Mesendoderm (in vitro differentiated cells): ENCODE measurements at regions not wholly inside any gene's neighbourhood (a gene's known extent, or its start where the extent isn't known, plus 50 kb on each side); places are given as distances from the start of the nearest gene placed in this dataset.
"Not testable (repeated sequence)": the region's sequence is repeated elsewhere in the genome, so short reads cannot be mapped to it uniquely, and the experiment has no call there.

Source experiments
- DNase-seq: peaks from one replicate; pipeline ENCODE4 v3.0.0; 2013
- H2AK5ac ChIP-seq: 2 replicates; pipeline ENCODE4 v1.6.1; 2013; ENCODE audit warnings: low read length, inconsistent platforms
- H2BK120ac ChIP-seq: 2 replicates; pipeline ENCODE4 v1.6.1; 2013; ENCODE audit warnings: low read depth, mild to moderate bottlenecking, low read length, moderate library complexity, mixed read lengths
- H2BK15ac ChIP-seq: replicated peaks from 2 replicates; pipeline ENCODE4 v1.6.1; 2013; ENCODE audit warnings: low read depth, mild to moderate bottlenecking, moderate library complexity
- H2BK5ac ChIP-seq: 2 replicates; pipeline ENCODE4 v1.6.1; 2013; ENCODE audit warnings: low read length, inconsistent platforms
- H3K18ac ChIP-seq: 2 replicates; pipeline ENCODE4 v1.6.1; 2013; ENCODE audit warnings: mild to moderate bottlenecking, low read length, mixed read lengths
- H3K23ac ChIP-seq: one replicate; pipeline ENCODE4 v1.6.1; 2013; ENCODE audit warnings: low read length
- H3K27ac ChIP-seq: 2 replicates; pipeline ENCODE4 v1.5.1; 2013; ENCODE audit warnings: low read depth, mild to moderate bottlenecking, inconsistent platforms, low read length, moderate library complexity
- H3K27me3 ChIP-seq: 2 replicates; pipeline ENCODE4 v1.6.1; 2013; ENCODE audit warnings: low read length, control low read depth, mild to moderate bottlenecking, inconsistent platforms; ENCODE audit not compliant: insufficient read depth, poor library complexity
- H3K36me3 ChIP-seq: 2 replicates; pipeline ENCODE4 v1.6.1; 2013; ENCODE audit warnings: low read length, inconsistent platforms; ENCODE audit not compliant: control insufficient read depth, insufficient read depth
- H3K4ac ChIP-seq: one replicate; pipeline ENCODE4 v1.6.1; 2013; ENCODE audit warnings: low read depth, mild to moderate bottlenecking, low read length, moderate library complexity
- H3K4me1 ChIP-seq: 2 replicates; pipeline ENCODE4 v1.6.1; 2013; ENCODE audit warnings: low read depth, low read length, inconsistent platforms; ENCODE audit not compliant: control insufficient read depth
- H3K4me2 ChIP-seq: 2 replicates; pipeline ENCODE4 v1.6.1; 2013; ENCODE audit warnings: low read length
- H3K4me3 ChIP-seq: 2 replicates; pipeline ENCODE4 v1.5.1; 2013; ENCODE audit warnings: mild to moderate bottlenecking, low read length
- H3K56ac ChIP-seq: one replicate; pipeline ENCODE4 v1.6.1; 2013; ENCODE audit warnings: low read length
- H3K79me1 ChIP-seq: 2 replicates; pipeline ENCODE4 v1.6.1; 2013; ENCODE audit warnings: low read length, inconsistent platforms
- H3K79me2 ChIP-seq: 2 replicates; pipeline ENCODE4 v1.6.1; 2013; ENCODE audit warnings: mild to moderate bottlenecking, low read length; ENCODE audit not compliant: control insufficient read depth, insufficient read depth
- H3K9ac ChIP-seq: 2 replicates; pipeline ENCODE4 v1.6.1; 2013; ENCODE audit warnings: low read length, inconsistent platforms
- H4K5ac ChIP-seq: one replicate; pipeline ENCODE4 v1.6.1; 2013; ENCODE audit warnings: low read length
- H4K8ac ChIP-seq: one replicate; pipeline ENCODE4 v1.6.1; 2013; ENCODE audit warnings: low read depth, mild to moderate bottlenecking, control low read depth, low read length, moderate library complexity
- WGBS: extraction: QIAGEN DNeasy Blood & Tissue Kit; methylation state at CpG from one replicate; pipeline ENCODE4 v1.1.7; 2013; ENCODE audit warnings: low lambda C conversion rate, missing lambda C conversion rate; ENCODE audit not compliant: insufficient coverage; ENCODE audit errors: extremely low coverage; 5-methylcytosine and 5-hydroxymethylcytosine counted together

DNA sequence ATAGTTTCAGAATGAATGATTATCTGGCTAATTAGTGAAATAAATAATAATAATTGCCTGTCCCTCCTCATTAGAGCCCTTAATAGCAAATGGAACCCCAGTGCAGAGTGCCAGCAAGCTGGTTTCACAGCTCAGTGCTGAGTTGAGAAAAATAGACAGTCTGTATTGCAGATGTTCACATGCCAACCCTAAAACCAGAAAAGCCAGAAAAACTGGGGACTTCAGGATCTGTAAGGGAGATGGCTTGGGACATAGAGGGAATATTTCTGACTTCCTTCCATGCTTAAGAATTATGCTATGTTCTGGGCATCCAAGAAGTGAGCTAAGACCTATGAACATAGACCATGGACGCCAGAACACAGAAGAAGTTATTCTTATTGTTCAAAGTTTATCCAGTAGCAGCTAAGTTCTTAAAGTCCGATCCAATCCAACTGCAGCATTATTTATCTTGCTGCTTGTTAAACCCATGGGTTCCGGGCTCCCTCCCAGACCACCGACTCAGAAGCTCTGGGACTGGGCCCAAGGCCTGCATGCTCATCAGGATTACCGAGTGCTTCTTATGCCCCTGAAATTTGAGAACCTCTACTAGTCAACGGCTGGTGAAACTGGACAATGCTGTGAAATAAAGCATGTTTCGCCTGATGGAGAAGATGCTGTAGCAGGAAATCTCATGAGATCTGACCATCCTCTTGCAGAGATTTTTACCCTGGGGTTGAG is 158.3 kb downstream of the FOXB1 start:
- no peak overlapping the region for H3K9ac ChIP-seq
- H3K4me1 ChIP-seq: no peaks in the 10 kb centered on the region
- no peak overlapping the region for H3K4me3 ChIP-seq
- H3K79me2 ChIP-seq: no peaks in the 10 kb centered on the region
- no peak overlapping the region for H3K56ac ChIP-seq
- H2BK5ac ChIP-seq: no peak overlapping the region
- no peak overlapping the region for H3K23ac ChIP-seq
- H3K18ac ChIP-seq: no peak overlapping the region
- no peak overlapping the region for H3K27ac ChIP-seq
- no peak overlapping the region for H3K4me2 ChIP-seq
- no peak overlapping the region for H2BK15ac ChIP-seq
- WGBS: no CpG with 5 or more reads among the region's 7 CpGs
- H3K27me3 ChIP-seq: no peaks in the 10 kb centered on the region
- H4K5ac ChIP-seq: no peak overlapping the region
- H4K8ac ChIP-seq: no peak overlapping the region
- no peak overlapping the region for H3K4ac ChIP-seq
- no peak overlapping the region for H2BK120ac ChIP-seq
- H2AK5ac ChIP-seq: no peak overlapping the region
- no peak for DNase-seq
- no peaks in the 10 kb centered on the region for H3K79me1 ChIP-seq
- H3K36me3 ChIP-seq: no peaks in the 10 kb centered on the region

DNA sequence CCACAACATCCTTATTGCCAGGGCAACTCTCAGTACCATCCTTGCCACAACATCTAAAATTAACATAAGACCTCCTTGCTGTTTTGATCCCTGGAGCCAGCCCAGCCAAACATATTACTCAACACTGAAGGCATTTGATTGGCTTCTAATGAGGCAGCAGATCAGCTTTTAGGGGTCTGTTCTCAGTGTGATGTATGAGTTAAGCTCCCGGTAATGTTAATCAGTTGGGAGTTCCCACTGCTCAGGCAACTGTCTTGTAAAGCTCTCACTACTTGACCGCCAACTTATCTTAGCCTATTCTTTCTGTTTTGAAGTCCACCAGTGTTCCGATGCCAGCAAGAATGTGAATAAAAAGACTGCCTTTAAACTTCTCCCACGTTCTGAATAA is 158.9 kb downstream of the FOXB1 start:
- no CpG with 5 or more reads among the region's 4 CpGs for WGBS
- no peak overlapping the region for H2AK5ac ChIP-seq
- H3K23ac ChIP-seq: no peak overlapping the region
- H3K56ac ChIP-seq: no peak overlapping the region
- H3K79me1 ChIP-seq: no peaks in the 10 kb centered on the region
- no peak overlapping the region for H4K8ac ChIP-seq
- no peak overlapping the region for H3K4me2 ChIP-seq
- no peak overlapping the region for H3K9ac ChIP-seq
- H4K5ac ChIP-seq: no peak overlapping the region
- no peaks in the 10 kb centered on the region for H3K27me3 ChIP-seq
- no peaks in the 10 kb centered on the region for H3K4me1 ChIP-seq
- H3K79me2 ChIP-seq: no peaks in the 10 kb centered on the region
- H3K4ac ChIP-seq: no peak overlapping the region
- no peak overlapping the region for H2BK120ac ChIP-seq
- no peak overlapping the region for H2BK5ac ChIP-seq
- DNase-seq: peak; percentile 54
- H3K18ac ChIP-seq: no peak overlapping the region
- H3K36me3 ChIP-seq: no peaks in the 10 kb centered on the region
- H3K4me3 ChIP-seq: no peak overlapping the region
- H2BK15ac ChIP-seq: no peak overlapping the region
- H3K27ac ChIP-seq: no peak overlapping the region

DNA sequence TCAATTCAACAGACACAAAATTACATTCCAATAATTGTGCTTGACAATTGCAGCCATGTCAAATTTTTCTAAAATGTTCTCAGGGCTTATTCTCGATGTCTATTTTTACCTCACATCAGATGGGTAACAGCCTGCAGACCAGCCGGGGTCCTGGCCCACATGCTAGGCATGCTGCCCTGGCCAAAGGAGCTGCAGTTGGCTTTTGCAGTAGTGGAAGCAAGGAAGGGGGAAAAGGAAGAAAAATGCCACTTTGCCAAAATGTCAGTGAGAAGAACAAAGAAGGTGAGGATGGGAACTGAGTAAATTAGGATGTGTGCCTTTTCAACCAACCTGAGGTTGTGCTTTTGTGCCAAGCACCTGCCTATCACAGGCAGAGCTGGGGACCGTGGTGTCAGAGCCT is 161.0 kb downstream of the FOXB1 start:
- Histone ChIP-seq H2BK120ac (no peak overlapping the region), H3K18ac (no peak overlapping the region), H3K56ac (no peak overlapping the region), H2BK15ac (no peak overlapping the region), H3K4me1 (no peaks in the 10 kb centered on the region), H3K9ac (no peak overlapping the region), H3K23ac (no peak overlapping the region), H2BK5ac (no peak overlapping the region), H3K79me2 (no peaks in the 10 kb centered on the region), H3K36me3 (no peaks in the 10 kb centered on the region), H4K5ac (no peak overlapping the region), H3K27me3 (no peaks in the 10 kb centered on the region), H3K4me3 (no peak overlapping the region), H2AK5ac (no peak overlapping the region), H3K4ac (no peak overlapping the region), H3K4me2 (no peak overlapping the region), H3K27ac (no peak overlapping the region), H3K79me1 (no peaks in the 10 kb centered on the region), H4K8ac (no peak overlapping the region)
- DNase-seq: no peak
- no CpG with 5 or more reads among the region's 3 CpGs for WGBS

DNA sequence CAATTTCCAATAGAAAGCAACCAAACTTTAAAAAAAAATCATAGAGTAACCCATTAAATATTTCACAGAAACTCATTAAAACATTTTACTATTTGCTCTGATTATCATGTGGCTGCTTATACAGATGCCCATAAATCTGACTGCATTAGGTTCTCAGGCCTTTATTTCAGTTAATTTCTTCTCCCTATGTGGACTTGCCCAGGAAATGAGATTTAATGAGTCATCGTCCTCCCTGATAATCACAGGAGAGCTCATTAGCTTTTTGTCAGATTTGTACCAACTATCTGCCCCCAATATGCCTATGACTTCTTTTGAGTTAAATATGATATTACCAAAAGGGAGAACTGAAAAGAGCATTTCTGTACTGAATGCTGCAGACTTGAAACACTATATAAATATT is 168.0 kb downstream of the FOXB1 start:
- Histone ChIP-seq H3K23ac (no peak overlapping the region), H3K18ac (no peak overlapping the region), H4K8ac (no peak overlapping the region), H3K56ac (no peak overlapping the region), H3K27ac (no peak overlapping the region), H2BK120ac (no peak overlapping the region), H2BK5ac (no peak overlapping the region), H2BK15ac (no peak overlapping the region), H3K4ac (no peak overlapping the region), H4K5ac (no peak overlapping the region), H3K4me1 (no peaks in the 10 kb centered on the region), H3K27me3 (no peaks in the 10 kb centered on the region), H2AK5ac (no peak overlapping the region), H3K4me2 (no peak overlapping the region), H3K79me2 (no peaks in the 10 kb centered on the region), H3K79me1 (no peaks in the 10 kb centered on the region), H3K36me3 (no peaks in the 10 kb centered on the region), H3K4me3 (no peak overlapping the region), H3K9ac (no peak overlapping the region)
- no peak for DNase-seq
- no CpG with 5 or more reads among the region's 1 CpG for WGBS

DNA sequence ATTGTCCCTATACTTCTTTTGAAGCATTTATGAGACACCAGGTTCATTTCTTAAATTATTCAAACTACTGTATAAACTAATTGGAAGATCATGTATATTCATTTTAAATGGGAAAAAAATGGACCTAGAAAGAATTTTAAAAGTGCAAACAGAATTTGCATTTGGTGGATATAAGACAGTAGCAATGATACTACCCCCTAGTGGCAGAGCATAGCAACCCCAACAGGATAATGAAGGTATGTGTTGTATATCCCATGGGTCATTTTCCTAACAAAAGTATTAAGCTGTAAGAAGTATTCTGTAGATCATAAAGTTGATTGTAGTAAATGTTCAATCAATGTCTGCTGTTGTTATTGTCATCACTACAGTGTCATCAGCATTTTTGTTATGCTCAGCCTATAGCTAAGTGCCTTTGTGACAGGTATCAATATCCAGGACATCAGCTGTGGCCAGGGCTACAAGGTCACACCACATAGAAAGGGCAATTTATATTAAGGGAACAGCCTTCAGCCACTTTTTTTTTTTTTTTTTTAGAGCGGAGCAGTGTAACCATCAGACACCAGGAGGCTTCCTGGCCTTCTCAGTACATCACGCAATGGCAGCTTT is 175.8 kb downstream of the FOXB1 start:
- peak; percentile 49 for DNase-seq
- no peak overlapping the region for H3K4ac ChIP-seq
- WGBS: no CpG with 5 or more reads among the region's 2 CpGs
- H4K5ac ChIP-seq: no peak overlapping the region
- H2AK5ac ChIP-seq: no peak overlapping the region
- no peak overlapping the region for H2BK5ac ChIP-seq
- no peak overlapping the region for H3K9ac ChIP-seq
- no peak overlapping the region for H3K27ac ChIP-seq
- H3K23ac ChIP-seq: no peak overlapping the region
- no peak overlapping the region for H3K4me3 ChIP-seq
- H4K8ac ChIP-seq: no peak overlapping the region
- H3K4me1 ChIP-seq: no peaks in the 10 kb centered on the region
- no peak overlapping the region for H3K18ac ChIP-seq
- H3K79me1 ChIP-seq: no peaks in the 10 kb centered on the region
- no peak overlapping the region for H3K4me2 ChIP-seq
- H2BK15ac ChIP-seq: no peak overlapping the region
- no peak overlapping the region for H3K56ac ChIP-seq
- no peaks in the 10 kb centered on the region for H3K79me2 ChIP-seq
- H3K36me3 ChIP-seq: no peaks in the 10 kb centered on the region
- no peaks in the 10 kb centered on the region for H3K27me3 ChIP-seq
- H2BK120ac ChIP-seq: no peak overlapping the region

DNA sequence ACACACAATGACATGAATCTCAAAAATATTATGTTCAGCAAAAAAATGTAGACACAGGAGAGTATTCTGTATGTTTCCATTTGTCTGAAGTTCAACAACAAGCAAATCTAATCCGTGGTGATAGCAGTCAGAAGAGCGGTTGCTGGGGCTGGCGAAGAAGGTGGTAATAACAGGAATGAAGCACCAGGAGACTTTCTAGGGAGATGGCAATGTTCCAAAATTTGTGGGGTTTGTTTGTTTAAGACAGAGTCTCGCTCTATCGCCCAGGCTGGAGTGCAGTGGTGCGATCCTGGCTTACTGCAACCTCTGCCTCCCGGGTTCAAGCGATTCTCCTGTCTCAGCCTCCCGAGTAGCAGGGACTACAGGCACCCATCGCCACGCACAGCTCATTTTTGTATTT is 177.8 kb downstream of the FOXB1 start:
- H4K8ac ChIP-seq, H3K79me1 ChIP-seq, H3K36me3 ChIP-seq, H2BK5ac ChIP-seq, DNase-seq, H3K9ac ChIP-seq, H3K27ac ChIP-seq, H4K5ac ChIP-seq, H2BK15ac ChIP-seq, H2AK5ac ChIP-seq, H3K27me3 ChIP-seq, H3K23ac ChIP-seq, H3K4ac ChIP-seq, H3K79me2 ChIP-seq, H3K4me3 ChIP-seq, H3K56ac ChIP-seq, H2BK120ac ChIP-seq, H3K4me2 ChIP-seq, H3K4me1 ChIP-seq, H3K18ac ChIP-seq: not testable (repeated sequence)
- WGBS: no CpG with 5 or more reads among the region's 11 CpGs
